Bronchial epithelial cell (primary cell): ENCODE measurements at regions not wholly inside any gene's neighbourhood (a gene's known extent, or its start where the extent isn't known, plus 50 kb on each side); places are given as distances from the start of the nearest gene placed in this dataset.
A peak's percentile ranks its signal among the peaks of the same experiment; 100 is the strongest.

Experiments used
- DNase-seq: peaks from one replicate; pipeline ENCODE4 v3.0.0-alpha.2; 2010; ENCODE audit warnings: low read depth
- FAIRE-seq: peaks from 2 replicates; lab custom pipeline; 2011; peaks lifted over from hg19 to GRCh38; lab: Jason Lieb, UNC
- H3K27me3 ChIP-seq: 2 replicates; pipeline ENCODE4 v1.5.1; 2011; ENCODE audit warnings: low read length; ENCODE audit not compliant: control insufficient read depth, insufficient read depth
- H3K36me3 ChIP-seq: 2 replicates; pipeline ENCODE4 v1.5.1; 2011; ENCODE audit warnings: low read length; ENCODE audit not compliant: control insufficient read depth, insufficient read depth
- H3K4me3 ChIP-seq: 2 replicates; pipeline ENCODE4 v1.5.1; 2011; ENCODE audit warnings: mild to moderate bottlenecking, low read depth, low read length, control low read depth
- TF ChIP-seq, protein P1 (sequence below): IDR thresholded peaks from 2 replicates; pipeline ENCODE4 v1.5.1; 2011; ENCODE audit warnings: mild to moderate bottlenecking, moderate library complexity, low read length, control low read depth, inconsistent platforms; ENCODE audit not compliant: insufficient read depth, severe bottlenecking

DNA sequence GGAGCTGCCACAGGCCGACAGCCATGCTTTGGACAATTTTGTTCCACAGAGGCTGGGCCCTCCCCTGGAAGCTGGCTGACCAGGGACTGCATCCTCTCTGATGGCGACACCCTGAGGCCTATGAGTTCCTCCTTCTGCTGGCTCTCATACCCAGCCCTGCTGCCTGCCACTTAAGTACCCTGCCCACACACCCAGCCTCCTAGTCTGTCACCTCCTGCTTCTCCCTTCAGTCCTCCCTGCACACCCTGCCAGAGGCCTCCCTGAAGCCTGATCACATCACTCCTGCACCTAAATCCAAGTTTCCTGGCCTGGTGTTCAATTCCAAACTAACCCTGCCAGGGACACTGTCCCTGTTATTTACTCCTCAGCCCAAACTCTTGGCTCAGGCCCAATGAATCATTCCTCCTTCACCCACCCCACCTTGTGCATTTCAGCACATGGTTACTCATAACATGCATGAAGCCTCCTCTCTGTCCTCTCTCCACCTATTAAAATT is 136.7 kb upstream of the NECTIN1 start:
- FAIRE-seq (peak; percentile 64), DNase-seq (peak; percentile 94)
- Histone ChIP-seq H3K36me3 (no peaks in the 10 kb centered on the region), H3K4me3 (no peak overlapping the region), H3K27me3 (peaks cover 8% of the 10 kb centered on the region)
- TF ChIP-seq, protein P1, sequence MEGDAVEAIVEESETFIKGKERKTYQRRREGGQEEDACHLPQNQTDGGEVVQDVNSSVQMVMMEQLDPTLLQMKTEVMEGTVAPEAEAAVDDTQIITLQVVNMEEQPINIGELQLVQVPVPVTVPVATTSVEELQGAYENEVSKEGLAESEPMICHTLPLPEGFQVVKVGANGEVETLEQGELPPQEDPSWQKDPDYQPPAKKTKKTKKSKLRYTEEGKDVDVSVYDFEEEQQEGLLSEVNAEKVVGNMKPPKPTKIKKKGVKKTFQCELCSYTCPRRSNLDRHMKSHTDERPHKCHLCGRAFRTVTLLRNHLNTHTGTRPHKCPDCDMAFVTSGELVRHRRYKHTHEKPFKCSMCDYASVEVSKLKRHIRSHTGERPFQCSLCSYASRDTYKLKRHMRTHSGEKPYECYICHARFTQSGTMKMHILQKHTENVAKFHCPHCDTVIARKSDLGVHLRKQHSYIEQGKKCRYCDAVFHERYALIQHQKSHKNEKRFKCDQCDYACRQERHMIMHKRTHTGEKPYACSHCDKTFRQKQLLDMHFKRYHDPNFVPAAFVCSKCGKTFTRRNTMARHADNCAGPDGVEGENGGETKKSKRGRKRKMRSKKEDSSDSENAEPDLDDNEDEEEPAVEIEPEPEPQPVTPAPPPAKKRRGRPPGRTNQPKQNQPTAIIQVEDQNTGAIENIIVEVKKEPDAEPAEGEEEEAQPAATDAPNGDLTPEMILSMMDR = no peak

DNA sequence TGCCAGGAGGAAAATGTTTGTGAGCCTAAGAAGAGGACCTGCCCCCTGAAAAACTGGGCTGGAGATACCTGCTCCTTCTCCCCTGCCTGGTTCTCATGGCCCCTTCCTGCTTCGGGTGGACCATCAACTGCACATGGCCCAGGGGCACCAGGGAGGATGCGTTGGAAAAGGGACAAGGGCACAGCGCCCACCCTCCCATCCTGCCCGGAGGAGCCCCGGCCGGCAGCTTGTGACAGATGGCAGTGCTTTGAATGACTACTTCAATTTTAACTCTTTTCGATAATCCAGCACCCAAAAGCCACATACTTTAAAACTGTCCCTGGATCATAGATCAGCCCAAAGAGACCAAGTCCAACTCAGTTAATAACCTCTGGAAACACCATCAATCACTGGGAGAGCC is 135.8 kb upstream of the NECTIN1 start:
- TF ChIP-seq, protein P1 = no peak
- FAIRE-seq = no peak
- Histone ChIP-seq H3K4me3 (no peak overlapping the region), H3K27me3 (peaks cover 8% of the 10 kb centered on the region), H3K36me3 (no peaks in the 10 kb centered on the region)
- DNase-seq = no peak

DNA sequence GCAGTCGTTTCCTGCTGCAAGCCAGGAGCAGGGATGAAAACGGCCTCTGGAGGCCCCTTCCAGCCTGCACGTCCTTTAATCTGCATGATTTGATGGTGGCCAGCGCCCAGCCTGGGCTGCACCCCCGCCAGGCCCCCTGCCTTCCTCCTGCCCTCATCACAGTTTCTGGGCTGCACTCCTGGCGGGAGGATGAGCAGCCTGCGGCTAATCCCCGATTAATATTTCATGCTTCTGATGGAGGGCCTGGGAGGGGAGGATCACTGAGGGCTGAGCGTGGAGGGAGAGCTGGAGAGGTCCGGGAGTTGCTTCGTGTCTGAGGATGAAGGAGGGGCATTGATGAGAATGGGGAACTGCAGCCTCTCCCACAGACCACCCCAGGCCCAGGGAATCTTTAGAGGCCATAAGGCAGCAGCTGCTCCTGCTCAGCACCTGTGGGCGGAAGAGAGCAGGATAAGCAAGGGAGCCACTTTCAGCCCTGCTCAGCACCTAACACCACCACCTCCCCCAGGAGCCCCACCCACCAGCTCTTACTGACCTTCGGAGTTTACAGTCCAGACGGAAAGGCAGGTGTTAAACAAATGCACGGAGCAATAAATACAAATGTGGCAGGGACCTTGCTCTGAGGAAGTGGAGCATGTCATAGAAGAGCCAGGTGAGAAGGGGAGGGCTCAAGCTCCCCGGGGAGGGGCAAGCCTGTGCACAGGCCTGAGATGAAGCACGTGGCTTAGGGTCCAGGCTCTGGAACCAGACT is 135.0 kb upstream of the NECTIN1 start:
- H3K27me3 ChIP-seq = peaks cover 5% of the 10 kb centered on the region
- TF ChIP-seq, protein P1 = no peak

DNA sequence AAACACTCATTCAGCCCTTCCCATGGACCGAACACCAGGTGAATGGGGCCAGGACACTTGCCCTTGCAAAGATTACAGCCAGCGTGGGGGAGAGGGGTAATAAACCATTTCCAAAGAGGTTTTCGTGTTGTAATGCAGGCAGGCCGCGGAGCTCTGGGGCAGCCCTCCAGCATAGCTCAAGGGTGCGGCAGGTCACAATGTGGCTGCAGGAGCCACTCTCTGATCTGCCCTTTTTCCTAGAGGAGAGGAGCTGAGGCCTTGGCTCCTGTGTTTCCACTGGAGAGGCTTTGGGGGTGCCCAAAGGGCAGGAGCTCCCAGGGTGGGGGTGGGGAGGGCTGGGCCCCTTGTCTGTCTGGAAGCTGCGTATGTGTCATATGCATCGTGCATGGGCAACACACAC is 134.2 kb upstream of the NECTIN1 start:
- TF ChIP-seq, protein P1 = no peak
- H3K36me3 ChIP-seq = no peaks in the 10 kb centered on the region
- H3K27me3 ChIP-seq = no peaks in the 10 kb centered on the region
- no peak for FAIRE-seq
- no peak for DNase-seq
- H3K4me3 ChIP-seq = no peak overlapping the region

More for the DNA sequence above, 135.0 kb upstream of the NECTIN1 start:
- FAIRE-seq = no peak
- Histone ChIP-seq H3K4me3 (no peak overlapping the region), H3K36me3 (no peaks in the 10 kb centered on the region)
- DNase-seq = no peak

DNA sequence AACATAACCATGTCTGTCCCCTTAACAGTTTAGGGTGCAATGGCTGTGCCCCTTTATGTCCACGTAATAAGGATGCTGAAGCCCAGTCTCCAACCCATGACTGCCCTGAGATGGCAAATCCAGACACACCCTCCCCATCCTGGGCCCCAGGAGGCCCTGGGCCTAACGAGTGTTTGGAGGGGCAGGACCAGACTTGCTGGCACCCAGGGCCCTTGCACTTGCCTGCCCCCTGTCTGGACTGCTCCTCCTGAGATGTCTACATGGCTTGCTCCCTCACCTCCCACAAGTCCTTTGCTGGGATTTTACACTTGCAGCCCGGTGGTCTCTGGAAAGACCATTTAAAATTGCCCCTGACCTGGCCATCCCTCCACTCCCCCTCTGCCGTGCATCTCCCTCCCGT is 132.2 kb upstream of the NECTIN1 start:
- TF ChIP-seq, protein P1 = peak; percentile 39
- peak; percentile 64 for FAIRE-seq
- no peaks in the 10 kb centered on the region for H3K36me3 ChIP-seq
- H3K27me3 ChIP-seq = no peaks in the 10 kb centered on the region
- DNase-seq = peak; percentile 70
- H3K4me3 ChIP-seq = no peak overlapping the region
